Heart left ventricle (tissue), 16 donors: ENCODE measurements at regions not wholly inside any gene's neighbourhood (a gene's known extent, or its start where the extent isn't known, plus 50 kb on each side); places are given as distances from the start of the nearest gene placed in this dataset.

Source experiments
- ATAC-seq, 4 donors: fragments of 200-7000 bp; cut with Tn5 transposase; one replicate each; pipeline ENCODE4 v1.9.1; 2020 to 2022; ENCODE audit warnings: moderate library complexity in 4 of 4, mild to moderate bottlenecking in 3 of 4, moderate number of reproducible peaks in 1 of 4
- DNase-seq, 5 donors: peaks; one replicate each; pipeline ENCODE4 v3.0.0-alpha.2; 2020
- H3K27ac ChIP-seq, 12 donors: fragments of 200-600 bp; sonication (generic) in 4 of 12; one replicate each; pipeline versions ENCODE4 v1.5.0 to v1.8.0; 2016 to 2022; ENCODE audit warnings: mild to moderate bottlenecking in 2 of 12
- H3K27me3 ChIP-seq, 9 donors: fragments of 200-600 bp; sonication (generic) in 2 of 9; one replicate each; pipeline versions ENCODE4 v1.5.1 to v1.8.0; 2016 to 2022; ENCODE audit warnings: mild to moderate bottlenecking in 3 of 9
- H3K36me3 ChIP-seq, 9 donors: fragments of 200-600 bp; sonication (generic) in 2 of 9; one replicate each; pipeline versions ENCODE4 v1.5.0 to v1.8.0; 2018 to 2022; ENCODE audit warnings: mild to moderate bottlenecking in 2 of 9
- H3K4me1 ChIP-seq, 12 donors: fragments of 200-600 bp; sonication (generic) in 4 of 12; one replicate each; pipeline versions ENCODE4 v1.5.0 to v1.8.0; 2016 to 2022; ENCODE audit warnings: mild to moderate bottlenecking in 3 of 12
- H3K4me3 ChIP-seq, 12 donors: fragments of 200-600 bp; sonication (generic) in 4 of 12; one replicate each; pipeline versions ENCODE4 v1.5.0 to v1.8.0; 2017 to 2022; ENCODE audit warnings: mild to moderate bottlenecking in 9 of 12, moderate library complexity in 4 of 12
- H3K9me3 ChIP-seq, 12 donors: fragments of 200-600 bp; sonication (generic) in 4 of 12; one replicate each; pipeline versions ENCODE4 v1.5.0 to v1.8.0; 2016 to 2022; ENCODE audit warnings: mild to moderate bottlenecking in 1 of 12
- CTCF ChIP-seq, 12 donors: fragments of 200-600 bp; sonication (generic) in 4 of 12; IDR thresholded peaks; one replicate each; pipeline versions ENCODE4 v1.5.0 to v1.8.0; 2018 to 2022; ENCODE audit warnings: antibody characterized with exemption in 12 of 12, mild to moderate bottlenecking in 5 of 12
- POLR2A ChIP-seq, 2 donors: fragments of 450-650 bp; IDR thresholded peaks; one replicate each; pipeline ENCODE4 v1.6.1; 2017; ENCODE audit warnings: antibody characterized with exemption in 2 of 2, mild to moderate bottlenecking in 2 of 2, moderate library complexity in 2 of 2
- WGBS, 4 donors: extraction: QIAGEN DNeasy Blood & Tissue Kit in 2 of 4; methylation state at CpG; one replicate each; pipeline versions ENCODE4 v1.1.5 to v1.1.7; 2013 to 2018; 5-methylcytosine and 5-hydroxymethylcytosine counted together
- intact Hi-C, 10 donors: fragments of 100-400 bp; cut with DNase I; formaldehyde crosslinking; loops; one replicate each; pipeline versions ENCODE4 v1.11.1 to v1.14.2; 2022
- donor health status: ischemic (EF 13 %, LVEDD 7.1; RV severe dilation, severe dysfunction).
- donor health status: healthy with polysubstance abuse.
- donor health status: DM: no; HTN: yes; CAD: no.
- donor health status: DM: no; HTN: no; CAD: no.
- donor health status: ischemic (EF 25% LVEDD 6.9; RV normal size, moderate dysfunction).
- donor health status: ischemic (EF 25% LVEDD 5.7; RV mildly dilated, moderate dysfunction).
- donor health status: healthy.
- donor health status: DM: yes; HTN: yes; CAD: no.
- donor health status: ischemic (EF 35%, LVEDD 5.7; RV mildly dilated, moderate dysfunction).
- donor health status: nonischemic (EF 11% LVEDD 7.7; RV severe dilation, severe dysfunction).
- donor health status: DM: yes; HTN: yes; CAD: no.
- donor health status: PGD.
- donor health status: ischemic (EF 29% LVEDD 5.4; RV normal size, mild dysfunction).
- donor health status: nonischemic (EF 23%, LVEDD 6.1; RV moderate dilation, normal function).

GRCh38 chr11:127332896-127333295 is 332.3 kb upstream of the KIRREL3 start:
- H3K4me3 ChIP-seq = no peak overlapping the region

DNA sequence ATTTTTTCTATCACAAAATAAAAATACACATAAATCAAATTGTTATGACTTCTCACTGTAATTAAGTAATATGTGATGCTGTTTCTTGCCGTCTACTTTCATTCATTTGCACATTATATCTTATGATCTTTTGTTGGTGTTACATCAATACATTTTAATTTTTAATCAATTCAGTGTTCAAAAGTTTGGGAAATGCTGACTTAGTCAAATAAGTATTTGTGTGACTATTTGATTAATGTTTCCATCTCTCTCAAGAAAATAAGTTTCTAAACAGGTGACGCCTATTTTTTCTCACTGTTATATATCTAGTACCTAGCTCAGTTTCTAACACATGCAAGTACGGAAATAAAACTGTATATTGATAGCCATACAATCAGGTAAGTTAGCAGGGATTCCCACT is 329.5 kb upstream of the KIRREL3 start:
- WGBS, 4 donors = 52 to 68% (median 58%) methylated on average over 3 of the region's 3 CpGs
- no peaks in the 10 kb centered on the region for H3K4me1 ChIP-seq
- TF ChIP-seq POLR2A (IDR thresholded peaks at IDR 0.05) = no peak
- TF ChIP-seq CTCF (IDR thresholded peaks at IDR 0.05) = no peak
- H3K9me3 ChIP-seq = peaks cover 0 to 16% (median 2%) of the 10 kb centered on the region in 12 donors
- no peaks in the 10 kb centered on the region for H3K27me3 ChIP-seq
- intact Hi-C loops = no loop called here
- no peak overlapping the region for H3K4me3 ChIP-seq
- no peak for ATAC-seq
- no peak for DNase-seq
- H3K27ac ChIP-seq = no peak overlapping the region
- H3K36me3 ChIP-seq = no peaks in the 10 kb centered on the region

More at GRCh38 chr11:127332896-127333295, 332.3 kb upstream of the KIRREL3 start:
- Histone ChIP-seq H3K27ac (no peak overlapping the region), H3K36me3 (no peaks in the 10 kb centered on the region), H3K4me1 (no peaks in the 10 kb centered on the region), H3K27me3 (no peaks in the 10 kb centered on the region), H3K9me3 (peaks cover 0 to 16% (median 2%) of the 10 kb centered on the region in 12 donors)
- ATAC-seq (no peak), DNase-seq (no peak)
- no peak for TF ChIP-seq POLR2A (IDR thresholded peaks at IDR 0.05)
- TF ChIP-seq CTCF (IDR thresholded peaks at IDR 0.05) = no peak
- 65 to 76% (median 72%) methylated on average over 2 of the region's 2 CpGs for WGBS, 4 donors
- intact Hi-C loops = no loop called here

DNA sequence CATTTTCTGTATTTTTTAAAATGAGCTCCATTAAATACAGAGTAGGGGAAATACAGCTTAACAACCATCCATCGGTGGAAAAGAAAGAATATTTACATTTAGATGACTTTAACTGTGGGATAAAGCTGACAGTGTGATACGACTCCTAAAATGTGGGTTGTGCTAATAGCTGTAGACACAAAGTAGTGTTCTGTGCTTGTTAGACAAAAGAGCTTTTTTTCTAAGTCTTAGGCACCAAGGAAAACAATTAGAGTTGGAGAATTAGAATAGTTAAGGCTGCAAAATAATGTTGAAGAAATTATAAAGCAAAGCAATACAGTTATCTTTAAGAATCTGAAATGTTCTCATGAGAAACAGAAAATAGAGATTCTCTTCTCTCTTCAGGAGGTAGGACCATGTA is 307.7 kb upstream of the KIRREL3 start:
- H3K4me3 ChIP-seq = no peak overlapping the region
- WGBS, 4 donors = 75 to 85% (median 79%) methylated on average over 2 of the region's 2 CpGs
- ATAC-seq (no peak), DNase-seq (no peak)
- no peak overlapping the region for H3K27ac ChIP-seq
- no peaks in the 10 kb centered on the region for H3K36me3 ChIP-seq
- H3K27me3 ChIP-seq = peaks cover 0 to 3% (median 0%) of the 10 kb centered on the region in 9 donors
- TF ChIP-seq CTCF (IDR thresholded peaks at IDR 0.05) (no peak), POLR2A (IDR thresholded peaks at IDR 0.05) (no peak)
- intact Hi-C loops = no loop called here
- H3K9me3 ChIP-seq = no peaks in the 10 kb centered on the region
- no peaks in the 10 kb centered on the region for H3K4me1 ChIP-seq

- Histone ChIP-seq H3K36me3 (no peaks in the 10 kb centered on the region), H3K4me3 (no peak overlapping the region), H3K4me1 (no peaks in the 10 kb centered on the region), H3K9me3 (no peaks in the 10 kb centered on the region), H3K27ac (no peak overlapping the region), H3K27me3 (peaks cover 0 to 3% (median 0%) of the 10 kb centered on the region in 9 donors)
- intact Hi-C loops = no loop called here
- TF ChIP-seq POLR2A (IDR thresholded peaks at IDR 0.05) (no peak), CTCF (IDR thresholded peaks at IDR 0.05) (no peak)
- ATAC-seq (no peak), DNase-seq (no peak)
- WGBS, 4 donors = 38 to 52% (median 44%) methylated on average over 5 of the region's 5 CpGs
Measured at GRCh38 chr11:127307700-127308099, 307.1 kb upstream of the KIRREL3 start.
